ENCODE measurements at regions not wholly inside any gene's neighbourhood (a gene's known extent, or its start where the extent isn't known, plus 50 kb on each side); places are given as distances from the start of the nearest gene placed in this dataset.

- TF ChIP-seq CTCF (conservative IDR thresholded peaks at IDR 0.05; ENCODE audit: low read depth in 2 of 2) (no peak), POLR2AphosphoS5 (IDR thresholded peaks at IDR 0.05; ENCODE audit: low read depth) (no peak), EZH2 (IDR thresholded peaks at IDR 0.05; ENCODE audit: low read depth, unreplicated experiment) (no peak), EZH2phosphoT487 (IDR thresholded peaks at IDR 0.05; ENCODE audit: unreplicated experiment) (no peak), REST (IDR thresholded peaks at IDR 0.05; ENCODE audit: unreplicated experiment) (no peak), CREB1 (CRISPR knock-in tag; IDR thresholded peaks at IDR 0.05; ENCODE audit: low read depth) (no peak), ETS1 (IDR thresholded peaks at IDR 0.05) (no peak), JUNB (IDR thresholded peaks at IDR 0.05; ENCODE audit: unreplicated experiment) (no peak), STAT1 (IDR thresholded peaks at IDR 0.05; ENCODE audit: unreplicated experiment) (no peak), NANOG (IDR thresholded peaks at IDR 0.05; ENCODE audit: borderline replicate concordance) (no peak), ZNF462 (CRISPR knock-in tag; IDR thresholded peaks at IDR 0.05) (no peak), ZNF331 (CRISPR knock-in tag; IDR thresholded peaks at IDR 0.05; ENCODE audit: low read depth) (no peak), ZNF114 (CRISPR knock-in tag; IDR thresholded peaks at IDR 0.05) (no peak)
These were observed 77.1 kb upstream of the BCAT1 start for GRCh38 chr12:25025951-25026490.

Data from GM23338 (cell line).